ENCODE measurements at regions not wholly inside any gene's neighbourhood (a gene's known extent, or its start where the extent isn't known, plus 50 kb on each side); places are given as distances from the start of the nearest gene placed in this dataset.

- TF ChIP-seq CTCF (IDR thresholded peaks at IDR 0.05; ENCODE audit: extremely low read depth, missing control alignments), result no peak
- DNase-seq (ENCODE audit: low spot score), result no peak
Observed at GRCh38 chr5:3858524-3858923, 262.9 kb downstream of the IRX1 start.

- no peak for DNase-seq (ENCODE audit: low spot score)
- TF ChIP-seq CTCF (IDR thresholded peaks at IDR 0.05; ENCODE audit: extremely low read depth, missing control alignments), result no peak
Observed at GRCh38 chr5:3862906-3863305, 267.3 kb downstream of the IRX1 start.

- DNase-seq (ENCODE audit: low spot score), result no peak
- TF ChIP-seq CTCF (IDR thresholded peaks at IDR 0.05; ENCODE audit: extremely low read depth, missing control alignments), result no peak
Observed at GRCh38 chr5:3875144-3875543, 279.5 kb downstream of the IRX1 start.

- TF ChIP-seq CTCF (IDR thresholded peaks at IDR 0.05; ENCODE audit: extremely low read depth, missing control alignments), result no peak
- DNase-seq (ENCODE audit: low spot score), result no peak
Observed at GRCh38 chr5:3878267-3878666, 282.6 kb downstream of the IRX1 start.

- TF ChIP-seq CTCF (IDR thresholded peaks at IDR 0.05; ENCODE audit: extremely low read depth, missing control alignments), result no peak
- no peak for DNase-seq (ENCODE audit: low spot score)
Observed at GRCh38 chr5:3883040-3883439, 287.4 kb downstream of the IRX1 start.

GRCh38 chr5:3886524-3887451, 291.2 kb downstream of the IRX1 start:
- TF ChIP-seq CTCF (IDR thresholded peaks at IDR 0.05; ENCODE audit: extremely low read depth, missing control alignments), result no peak
- no peak for DNase-seq (ENCODE audit: low spot score)

- no peak for TF ChIP-seq CTCF (IDR thresholded peaks at IDR 0.05; ENCODE audit: extremely low read depth, missing control alignments)
- DNase-seq (ENCODE audit: low spot score), result no peak
Observed at GRCh38 chr5:3888310-3888709, 292.7 kb downstream of the IRX1 start.

Measured in GM20000 (cell line).